Epidermal melanocyte (primary cell): ENCODE measurements at regions not wholly inside any gene's neighbourhood (a gene's known extent, or its start where the extent isn't known, plus 50 kb on each side); places are given as distances from the start of the nearest gene placed in this dataset.
A peak's percentile ranks its signal among the peaks of the same experiment; 100 is the strongest.
"Not testable (repeated sequence)": the region's sequence is repeated elsewhere in the genome, so short reads cannot be mapped to it uniquely, and the experiment has no call there.

Experiments
- DNase-seq: peaks from one replicate; pipeline ENCODE4 v3.0.0; 2011; ENCODE audit warnings: low spot score; ENCODE audit not compliant: insufficient read length

DNA sequence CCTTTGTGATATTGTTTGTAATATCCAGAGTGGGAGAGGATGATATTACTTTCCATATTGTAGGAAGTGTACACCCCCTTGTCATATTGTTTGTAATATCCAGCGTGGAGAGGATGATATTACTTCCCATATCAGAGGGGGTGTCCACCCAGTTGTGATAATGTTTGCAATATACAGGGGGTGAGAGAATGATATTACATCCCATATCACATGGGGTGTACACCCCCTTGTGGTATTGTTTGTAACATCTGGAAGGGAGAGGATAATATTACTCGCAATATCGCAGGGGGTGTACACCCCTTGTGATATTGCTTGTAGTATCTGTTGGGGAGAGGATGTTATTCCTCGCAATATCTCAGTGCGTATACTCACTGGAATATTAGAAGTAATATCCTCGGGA lies 61.5 kb downstream of the PRSS23 start:
- no peak for DNase-seq

DNA sequence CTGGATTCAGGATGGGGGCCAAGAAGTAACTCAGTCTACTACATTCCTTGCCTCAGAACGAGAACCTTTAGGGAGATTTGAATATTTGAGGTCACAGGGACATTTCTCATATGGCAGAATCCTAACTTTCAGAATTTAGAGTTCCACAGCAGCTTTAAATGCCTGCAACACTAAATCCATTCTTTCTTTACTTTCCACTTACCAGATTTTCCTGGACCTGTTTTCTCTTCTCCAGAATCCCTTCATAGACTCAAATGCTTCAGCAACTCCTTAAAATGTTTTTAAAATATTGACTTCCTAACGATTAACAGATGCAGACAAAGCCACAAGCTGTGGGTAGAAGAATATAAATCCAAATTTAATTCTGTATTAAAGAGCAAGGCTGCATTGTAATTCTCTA lies 63.1 kb downstream of the PRSS23 start:
- DNase-seq: no peak

DNA sequence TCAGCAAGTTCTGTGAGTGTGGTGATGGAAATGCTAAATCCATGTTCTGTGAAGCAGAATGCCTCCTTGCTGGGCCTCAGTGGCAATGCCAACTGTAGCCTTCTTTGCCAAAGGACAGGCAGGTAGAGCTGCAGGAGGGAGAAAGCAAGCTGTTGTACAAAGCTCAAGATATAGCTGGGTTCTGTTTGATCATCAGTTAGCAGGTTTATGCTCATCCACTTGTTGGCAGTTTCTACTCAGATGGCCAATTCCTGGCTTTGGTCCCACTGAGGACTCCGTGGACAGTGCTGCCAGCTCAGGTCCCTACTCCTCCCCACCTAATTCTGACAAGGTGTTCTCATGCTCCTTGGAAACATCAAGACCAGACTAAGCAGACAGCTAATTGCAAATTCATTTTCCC lies 65.1 kb downstream of the PRSS23 start:
- DNase-seq: no peak

DNA sequence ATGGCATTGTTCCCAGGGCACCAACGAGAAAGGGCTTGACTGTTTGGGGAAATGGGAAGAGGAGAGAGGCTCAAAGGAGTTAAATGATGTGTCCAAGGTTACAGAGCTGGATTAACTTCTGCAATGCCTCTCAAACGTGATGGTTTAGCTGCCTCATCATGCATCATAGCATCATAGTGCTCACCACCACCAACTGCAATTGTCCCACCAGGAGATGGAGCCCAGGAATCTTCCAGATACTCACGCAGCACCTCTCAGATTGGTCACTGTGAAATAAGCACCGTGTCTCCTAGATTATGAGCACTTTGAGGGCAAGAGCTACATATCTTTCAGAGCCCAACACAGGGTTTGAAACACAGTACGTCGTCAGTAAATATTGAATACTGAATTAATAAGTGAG lies 69.2 kb downstream of the PRSS23 start:
- DNase-seq: no peak

DNA sequence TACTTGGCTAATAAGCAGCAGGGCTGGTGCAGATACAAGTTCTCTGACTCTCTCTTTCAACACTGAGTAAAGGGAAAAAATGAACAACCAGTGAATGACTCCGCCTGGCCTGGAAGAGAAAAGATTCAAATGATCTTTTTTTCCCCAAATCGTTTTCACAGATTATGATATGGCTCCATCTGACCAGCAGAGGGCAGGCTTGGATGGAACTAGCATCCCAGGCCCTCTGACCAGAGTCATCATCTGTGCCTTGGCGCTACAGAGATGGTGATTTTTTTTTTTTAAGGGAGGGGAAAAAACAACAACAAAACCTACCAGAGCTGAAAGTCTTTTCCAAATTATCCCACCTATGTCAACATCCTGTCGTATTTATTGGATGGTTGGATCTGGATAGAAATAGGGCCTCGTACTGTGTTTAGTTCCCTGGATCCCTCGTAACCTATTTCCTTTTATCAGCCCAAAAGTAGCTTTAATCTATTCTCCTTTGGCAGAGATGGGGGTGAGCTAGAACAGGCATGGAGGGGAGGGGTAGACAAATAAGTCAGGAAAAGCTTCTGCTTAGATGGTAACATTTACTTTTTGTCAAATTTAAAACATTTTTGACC lies 69.7 kb downstream of the PRSS23 start:
- peak; percentile 71 for DNase-seq

DNA sequence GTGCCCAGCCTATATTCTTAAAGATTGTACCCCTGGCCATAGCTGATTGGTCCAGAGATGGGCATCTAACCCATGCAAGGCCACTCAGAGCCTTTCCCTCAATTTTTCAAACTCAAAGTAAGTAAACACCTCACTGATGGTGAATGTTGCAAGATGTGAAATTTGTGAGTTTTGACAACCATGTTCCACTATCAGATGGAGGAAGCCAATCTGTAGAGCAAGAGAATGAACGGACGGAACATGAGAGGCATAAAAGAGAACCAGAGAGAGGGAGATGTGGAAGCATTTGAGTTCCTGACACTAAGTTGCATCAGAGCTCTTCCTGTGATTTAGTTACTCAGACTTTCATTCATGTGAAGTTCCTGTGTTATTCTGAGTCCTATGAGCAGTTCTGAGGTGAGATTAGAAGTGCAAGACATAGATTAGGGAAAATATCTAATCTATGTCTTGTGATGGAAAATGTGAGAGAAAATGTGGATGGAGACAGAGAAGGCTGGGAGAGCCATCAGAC lies 73.3 kb downstream of the PRSS23 start:
- no peak for DNase-seq

DNA sequence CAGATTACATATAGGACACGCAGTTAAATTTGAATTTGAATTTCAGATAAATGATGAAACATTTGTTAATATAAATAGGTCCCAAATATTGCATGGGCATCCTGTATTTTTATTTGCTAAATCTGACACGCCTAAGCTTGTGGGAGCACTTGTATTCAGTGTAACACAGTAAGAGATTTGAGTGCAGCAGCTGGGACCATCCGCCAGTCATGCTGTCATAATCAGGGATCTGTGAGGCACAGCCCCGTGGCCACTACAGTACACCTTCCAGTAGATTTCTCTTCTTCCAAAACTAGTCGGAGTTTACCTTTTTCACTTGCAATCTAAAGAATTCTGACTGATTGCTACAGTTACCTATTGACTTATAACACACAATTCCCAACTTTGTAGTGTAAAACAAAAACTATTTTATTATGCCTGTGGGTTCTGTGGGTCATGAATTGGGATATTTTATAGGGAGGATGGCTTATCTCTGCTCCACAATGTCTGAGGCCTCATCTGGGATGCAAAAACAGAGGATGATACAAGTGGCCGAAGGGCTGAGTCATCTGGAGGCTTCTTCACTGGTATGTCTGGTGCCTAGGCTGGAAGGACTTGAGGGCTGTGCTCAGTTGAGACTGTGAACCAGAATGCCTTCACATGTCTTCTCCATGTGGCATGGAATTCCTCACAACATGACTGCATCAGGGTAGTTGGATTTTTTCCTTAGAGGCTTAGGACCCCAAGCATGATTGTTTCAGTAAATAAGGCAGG lies 74.1 kb downstream of the PRSS23 start:
- DNase-seq: no peak

DNA sequence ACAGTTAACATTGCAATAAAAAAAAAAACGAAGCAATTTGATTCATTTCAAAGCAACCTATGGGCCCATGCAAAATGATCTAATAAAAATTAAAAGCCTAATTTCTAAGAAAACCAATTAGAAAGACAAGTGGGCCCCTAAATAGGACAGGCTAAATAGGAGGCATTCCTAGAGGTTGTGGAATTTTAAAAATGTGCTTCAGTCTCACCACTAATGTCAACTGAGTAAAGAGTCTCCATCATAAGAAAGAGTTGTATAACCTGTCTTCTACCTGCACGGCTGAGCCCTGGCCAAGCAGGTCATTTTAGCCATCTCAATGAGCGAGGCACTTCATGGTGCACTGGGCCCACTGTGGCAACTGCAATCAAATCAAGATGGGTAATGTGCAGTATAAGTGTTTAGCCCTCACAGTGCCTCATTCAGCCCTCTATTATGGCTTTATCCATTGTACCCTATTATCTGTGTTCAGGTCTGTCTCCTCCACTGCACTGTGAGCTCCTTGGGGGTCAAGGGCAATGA lies 76.4 kb downstream of the PRSS23 start:
- DNase-seq: no peak

DNA sequence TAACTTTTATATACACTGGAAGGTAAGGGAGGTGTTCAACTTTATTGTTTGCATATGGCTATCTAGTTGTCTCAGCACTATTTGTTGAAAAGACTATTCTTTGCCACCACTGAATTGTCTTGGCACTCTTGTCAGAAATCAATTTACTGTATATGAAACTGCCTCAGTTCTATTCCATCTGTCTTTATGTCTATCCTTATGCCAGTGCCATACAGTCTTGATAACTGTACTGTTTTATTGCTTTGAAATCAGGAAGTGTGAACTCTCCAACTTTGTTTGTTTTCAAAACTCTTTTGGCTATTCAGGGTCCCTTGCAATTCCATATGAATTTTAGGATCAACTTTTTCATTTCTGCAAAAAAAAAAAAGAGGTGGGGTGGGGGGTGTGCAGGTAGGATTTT lies 77.2 kb downstream of the PRSS23 start:
- DNase-seq: no peak

GRCh38 chr11:86879241-86879640 lies 76.0 kb downstream of the FZD4 start:
- DNase-seq: not testable (repeated sequence)

- DNase-seq: no peak
Measured at GRCh38 chr11:86885311-86885710, 69.9 kb downstream of the FZD4 start.

DNA sequence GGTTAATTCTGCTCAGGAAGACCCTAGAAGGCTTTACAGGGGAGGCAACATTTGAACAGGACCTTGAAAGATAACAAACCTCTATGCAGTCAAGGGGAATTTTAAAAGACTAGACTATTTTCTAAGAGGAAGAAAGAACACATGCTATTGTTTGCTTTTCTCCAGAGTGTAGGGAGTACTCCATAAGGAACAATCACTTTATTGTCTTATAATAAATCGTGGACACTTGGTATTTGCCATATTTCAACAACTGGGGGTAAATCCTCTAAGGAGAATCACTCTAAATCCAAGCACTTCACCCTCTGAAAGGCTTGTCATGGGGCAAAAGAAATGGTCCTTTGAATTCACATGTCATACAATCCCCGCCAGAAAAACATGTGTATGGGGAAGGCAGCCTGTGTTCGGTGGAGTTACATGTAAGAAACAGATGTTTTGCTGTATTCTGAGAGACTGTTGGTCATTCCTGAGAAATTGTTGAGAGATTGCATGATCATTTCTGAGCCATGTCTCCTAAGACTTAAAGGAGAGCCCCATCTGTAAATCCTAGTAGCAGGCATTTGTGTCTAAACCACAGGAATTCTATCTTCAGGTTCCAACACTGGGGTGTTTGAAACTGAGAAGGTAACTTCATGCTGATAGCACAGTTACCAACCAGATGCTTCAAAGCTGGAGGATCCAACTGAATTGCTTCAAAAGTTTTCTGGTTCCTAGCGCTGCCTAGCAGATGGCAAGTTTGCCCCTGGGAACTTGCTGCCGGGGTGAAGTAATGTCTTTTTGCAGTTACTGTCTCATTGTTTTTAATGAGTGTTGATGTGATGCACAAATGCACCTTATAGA lies 66.8 kb downstream of the FZD4 start:
- DNase-seq: peak; percentile 29

GRCh38 chr11:86889001-86889341 lies 66.2 kb downstream of the FZD4 start:
- DNase-seq: no peak

DNA sequence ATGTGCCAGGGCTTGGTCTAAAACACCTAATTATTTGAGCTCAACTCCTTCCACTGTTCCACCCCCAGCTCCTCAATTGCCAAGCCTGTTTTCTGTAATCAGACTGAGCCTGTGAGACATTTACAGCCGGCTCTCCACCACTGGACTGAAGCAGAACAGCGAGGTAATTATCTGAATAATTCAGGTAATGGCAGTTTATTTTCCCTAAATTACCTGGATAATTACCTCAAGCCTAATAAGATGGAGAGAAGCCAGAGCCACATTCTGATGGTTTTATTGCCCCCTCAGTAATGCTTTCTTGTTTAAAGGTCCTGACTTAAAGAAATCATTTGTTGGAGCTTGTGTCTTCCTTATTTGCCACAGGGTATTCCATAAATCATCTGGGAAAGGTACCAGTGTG lies 64.2 kb downstream of the FZD4 start:
- DNase-seq: no peak

GRCh38 chr11:86893235-86893634 lies 62.0 kb downstream of the FZD4 start:
- no peak for DNase-seq
